ENCODE measurements at regions not wholly inside any gene's neighbourhood (a gene's known extent, or its start where the extent isn't known, plus 50 kb on each side); places are given as distances from the start of the nearest gene placed in this dataset.

GRCh38 chr4:186451982-186452381 is 103.4 kb downstream of the MTNR1A start:
- H3K27me3 ChIP-seq (ENCODE audit: control insufficient read depth, extremely low read depth, insufficient read depth, low read length): no peaks in the 10 kb centered on the region
- DNase-seq (ENCODE audit: low read depth, low spot score): no peak
- no peaks in the 10 kb centered on the region for H4K20me1 ChIP-seq (ENCODE audit: control insufficient read depth, extremely low read depth, insufficient read depth, low read length)
- no peak overlapping the region for H2AFZ ChIP-seq (ENCODE audit: control insufficient read depth, low read length)
- no peak overlapping the region for H3K4me2 ChIP-seq (ENCODE audit: control insufficient read depth, extremely low read depth, insufficient read depth, low read depth, low read length)
- peaks cover 2% of the 10 kb centered on the region for H3K9me3 ChIP-seq (ENCODE audit: control insufficient read depth, low read depth, low read length)
- no peaks in the 10 kb centered on the region for H3K4me1 ChIP-seq (ENCODE audit: control insufficient read depth, extremely low read depth, insufficient read depth, low read length)
- no peak for FAIRE-seq
- H3K4me3 ChIP-seq (ENCODE audit: control insufficient read depth in 2 of 3, extremely low read depth in 1 of 3, insufficient read depth in 2 of 3, low read depth in 1 of 3, low read length in 3 of 3): no peak overlapping the region
- no peaks in the 10 kb centered on the region for H3K36me3 ChIP-seq (ENCODE audit: control insufficient read depth in 2 of 2, extremely low read depth in 1 of 2, insufficient read depth in 2 of 2, low read length in 2 of 2)
- H3K9me1 ChIP-seq (ENCODE audit: control insufficient read depth, extremely low read depth, insufficient read depth, low read length): no peaks in the 10 kb centered on the region
- no peak overlapping the region for H3K27ac ChIP-seq (ENCODE audit: control insufficient read depth, insufficient read depth, low read length)
- dilution Hi-C loops (cut with MboI; ENCODE audit: extremely low pct_ligation_motif_present, low sequenced_read_pairs): no loop called here
- no peak for TF ChIP-seq CTCF (optimal IDR thresholded peaks at IDR 0.05 in 1 of 3, IDR thresholded peaks at IDR 0.05 in 1 of 3, conservative IDR thresholded peaks at IDR 0.05 in 1 of 3; ENCODE audit: extremely low read depth in 1 of 3, insufficient read depth in 2 of 3, low read length in 3 of 3)
- TF ChIP-seq EZH2 (IDR thresholded peaks at IDR 0.05; ENCODE audit: low read length): no peak
- H3K9ac ChIP-seq (ENCODE audit: control insufficient read depth, extremely low read depth, insufficient read depth, low read length): no peak overlapping the region
- H3K79me2 ChIP-seq (ENCODE audit: control insufficient read depth, insufficient read depth, low read length): no peaks in the 10 kb centered on the region

- FAIRE-seq: no peak
Measured at GRCh38 chr4:186449954-186450353, 105.4 kb downstream of the MTNR1A start.

More at GRCh38 chr4:186449954-186450353, 105.4 kb downstream of the MTNR1A start:
- peaks cover 2% of the 10 kb centered on the region for H3K9me3 ChIP-seq (ENCODE audit: control insufficient read depth, low read depth, low read length)
- no peaks in the 10 kb centered on the region for H3K36me3 ChIP-seq (ENCODE audit: control insufficient read depth in 2 of 2, extremely low read depth in 1 of 2, insufficient read depth in 2 of 2, low read length in 2 of 2)
- H3K27me3 ChIP-seq (ENCODE audit: control insufficient read depth, extremely low read depth, insufficient read depth, low read length): no peaks in the 10 kb centered on the region
- H3K4me1 ChIP-seq (ENCODE audit: control insufficient read depth, extremely low read depth, insufficient read depth, low read length): no peaks in the 10 kb centered on the region
- H3K27ac ChIP-seq (ENCODE audit: control insufficient read depth, insufficient read depth, low read length): no peak overlapping the region
- H3K9me1 ChIP-seq (ENCODE audit: control insufficient read depth, extremely low read depth, insufficient read depth, low read length): no peaks in the 10 kb centered on the region
- no peak overlapping the region for H2AFZ ChIP-seq (ENCODE audit: control insufficient read depth, low read length)
- H4K20me1 ChIP-seq (ENCODE audit: control insufficient read depth, extremely low read depth, insufficient read depth, low read length): no peaks in the 10 kb centered on the region
- no peak overlapping the region for H3K4me3 ChIP-seq (ENCODE audit: control insufficient read depth in 2 of 3, extremely low read depth in 1 of 3, insufficient read depth in 2 of 3, low read depth in 1 of 3, low read length in 3 of 3)
- no peak for DNase-seq (ENCODE audit: low read depth, low spot score)
- dilution Hi-C loops (cut with MboI; ENCODE audit: extremely low pct_ligation_motif_present, low sequenced_read_pairs): no loop called here
- H3K4me2 ChIP-seq (ENCODE audit: control insufficient read depth, extremely low read depth, insufficient read depth, low read depth, low read length): no peak overlapping the region
- H3K79me2 ChIP-seq (ENCODE audit: control insufficient read depth, insufficient read depth, low read length): no peaks in the 10 kb centered on the region
- no peak overlapping the region for H3K9ac ChIP-seq (ENCODE audit: control insufficient read depth, extremely low read depth, insufficient read depth, low read length)
- TF ChIP-seq CTCF (optimal IDR thresholded peaks at IDR 0.05 in 1 of 3, IDR thresholded peaks at IDR 0.05 in 1 of 3, conservative IDR thresholded peaks at IDR 0.05 in 1 of 3; ENCODE audit: extremely low read depth in 1 of 3, insufficient read depth in 2 of 3, low read length in 3 of 3) (no peak), EZH2 (IDR thresholded peaks at IDR 0.05; ENCODE audit: low read length) (no peak)
